CD14-positive monocyte (primary cell): ENCODE measurements at regions not wholly inside any gene's neighbourhood (a gene's known extent, or its start where the extent isn't known, plus 50 kb on each side); places are given as distances from the start of the nearest gene placed in this dataset.

ENCODE experiments used
- DNase-seq, 3 donors: peaks; one replicate each; pipeline ENCODE4 v3.0.0-alpha.2; 2011 to 2022
- H2AFZ ChIP-seq: 2 replicates; pipeline ENCODE4 v1.6.0; 2012; ENCODE audit warnings: mild to moderate bottlenecking, low read depth, low read length, inconsistent platforms; ENCODE audit not compliant: insufficient read depth, poor library complexity, severe bottlenecking
- H3K27ac ChIP-seq, 2 donors: 1 replicate in 1 of 2; 2 replicates in 1 of 2; pipeline ENCODE4 v1.5.1; 2012 to 2013; ENCODE audit warnings: low read length in 2 of 2, control low read depth in 1 of 2, inconsistent platforms in 1 of 2, low read depth in 1 of 2, mild to moderate bottlenecking in 1 of 2
- H3K27me3 ChIP-seq, 2 donors: one replicate each; pipeline versions ENCODE4 v1.6.0 to v1.6.1; 2011 to 2013; ENCODE audit warnings: low read length in 2 of 2; ENCODE audit not compliant: control insufficient read depth in 2 of 2, insufficient read depth in 2 of 2
- H3K36me3 ChIP-seq, 2 donors: replicated peaks in 1 of 2; 1 replicate in 1 of 2; 2 replicates in 1 of 2; pipeline versions ENCODE4 v1.5.1 to v1.6.1; 2012 to 2013; ENCODE audit warnings: low read length in 2 of 2, control low read depth in 1 of 2, inconsistent platforms in 1 of 2, mild to moderate bottlenecking in 1 of 2; ENCODE audit not compliant: insufficient read depth in 2 of 2, control insufficient read depth in 1 of 2
- H3K4me1 ChIP-seq, 2 donors: 1 replicate in 1 of 2; 2 replicates in 1 of 2; pipeline versions ENCODE4 v1.5.1 to v1.6.1; 2012 to 2013; ENCODE audit warnings: low read length in 2 of 2, control low read depth in 1 of 2, inconsistent platforms in 1 of 2, mild to moderate bottlenecking in 1 of 2, moderate library complexity in 1 of 2; ENCODE audit not compliant: insufficient read depth in 2 of 2, control insufficient read depth in 1 of 2
- H3K4me2 ChIP-seq: replicated peaks from 2 replicates; pipeline ENCODE3; 2012; ENCODE audit warnings: low read length, moderate library complexity, mild to moderate bottlenecking; ENCODE audit not compliant: poor library complexity, severe bottlenecking; ENCODE audit errors: extremely low read depth
- H3K4me3 ChIP-seq, 3 experiments: fragments of 200-600 bp in 1 of 3; sonication (generic) in 1 of 3; replicated peaks in 1 of 3; 1 replicate in 2 of 3; 2 replicates in 1 of 3; pipeline ENCODE4 v1.5.1; 2011 to 2013; ENCODE audit warnings: low read length in 3 of 3, mild to moderate bottlenecking in 3 of 3, control low read depth in 2 of 3, low read depth in 2 of 3, inconsistent platforms in 1 of 3, moderate library complexity in 1 of 3
- H3K79me2 ChIP-seq: 2 replicates; pipeline ENCODE4 v1.6.0; 2012; ENCODE audit warnings: mild to moderate bottlenecking, control low read depth, inconsistent platforms, low read length, moderate library complexity; ENCODE audit not compliant: insufficient read depth
- H3K9ac ChIP-seq: 2 replicates; pipeline ENCODE4 v1.6.0; 2017; ENCODE audit warnings: low read length, mild to moderate bottlenecking; ENCODE audit not compliant: insufficient read depth, poor library complexity, severe bottlenecking
- H3K9me3 ChIP-seq, 2 donors: replicated peaks in 1 of 2; 1 replicate in 1 of 2; 2 replicates in 1 of 2; pipeline versions ENCODE4 v1.5.1 to v1.6.1; 2012 to 2013; ENCODE audit warnings: low read length in 2 of 2, control low read depth in 1 of 2; ENCODE audit not compliant: control insufficient read depth in 1 of 2, insufficient read depth in 1 of 2
- H4K20me1 ChIP-seq: 2 replicates; pipeline ENCODE4 v1.6.0; 2012; ENCODE audit warnings: mild to moderate bottlenecking, low read length, control low read depth, moderate library complexity; ENCODE audit not compliant: insufficient read depth
- H3K27ac Mint-ChIP-seq, 7 donors: one replicate each; pipeline ENCODE4 v1.8.0; 2020; ENCODE audit warnings: mild to moderate bottlenecking in 7 of 7, mixed read lengths in 7 of 7, moderate library complexity in 6 of 7, inconsistent platforms in 2 of 7
- H3K27me3 Mint-ChIP-seq, 3 donors: one replicate each; pipeline ENCODE4 v1.8.0; 2021 to 2022; ENCODE audit warnings: low read depth in 3 of 3, mild to moderate bottlenecking in 3 of 3, mixed read lengths in 3 of 3, moderate library complexity in 3 of 3, inconsistent platforms in 1 of 3
- H3K36me3 Mint-ChIP-seq, 2 donors: one replicate each; pipeline ENCODE4 v1.8.0; 2020; ENCODE audit warnings: mixed read lengths in 2 of 2, inconsistent platforms in 1 of 2, mild to moderate bottlenecking in 1 of 2
- H3K4me1 Mint-ChIP-seq: one replicate; pipeline ENCODE4 v1.8.0; 2020; ENCODE audit warnings: mild to moderate bottlenecking, mixed read lengths
- H3K4me3 Mint-ChIP-seq, 2 donors: one replicate each; pipeline ENCODE4 v1.8.0; 2020; ENCODE audit warnings: mild to moderate bottlenecking in 2 of 2, mixed read lengths in 2 of 2, moderate library complexity in 1 of 2
- H3K9me3 Mint-ChIP-seq, 7 donors: one replicate each; pipeline ENCODE4 v1.8.0; 2020 to 2022; ENCODE audit warnings: mixed read lengths in 7 of 7, mild to moderate bottlenecking in 6 of 7, moderate library complexity in 6 of 7, inconsistent platforms in 2 of 7
- CTCF ChIP-seq: fragments of 200-600 bp; IDR thresholded peaks from one replicate; pipeline ENCODE4 v1.8.0; 2022; ENCODE audit warnings: antibody characterized with exemption, mild to moderate bottlenecking
- WGBS: methylation state at CpG from one replicate; pipeline ENCODE4 v1.1.5; 2013; ENCODE audit warnings: missing lambda C conversion rate; ENCODE audit not compliant: insufficient coverage; 5-methylcytosine and 5-hydroxymethylcytosine counted together
- intact Hi-C, 2 donors: fragments of 100-400 bp; cut with micrococcal nuclease; formaldehyde crosslinking; loops; one replicate each; pipeline versions ENCODE4 v1.15.0 to v1.15.1; 2023

GRCh38 chr11:95485115-95485900 lies 254.3 kb upstream of the SESN3 start:
- no peaks in the 10 kb centered on the region for H3K79me2 ChIP-seq
- no peak overlapping the region for H3K4me3 ChIP-seq
- 100% methylated on average over 1 of the region's 2 CpGs for WGBS
- no peak overlapping the region for H3K9ac ChIP-seq
- Mint-ChIP-seq H3K27ac (no peak overlapping the region), H3K27me3 (peaks cover 0 to 6% (median 0%) of the 10 kb centered on the region in 3 donors), H3K9me3 (peaks cover 2 to 15% (median 12%) of the 10 kb centered on the region in 7 donors), H3K4me1 (no peaks in the 10 kb centered on the region), H3K4me3 (no peak overlapping the region), H3K36me3 (no peaks in the 10 kb centered on the region)
- no peaks in the 10 kb centered on the region for H3K36me3 ChIP-seq
- peaks cover 0 to 3% of the 10 kb centered on the region in 2 donors for H3K9me3 ChIP-seq
- no peak overlapping the region for H2AFZ ChIP-seq
- intact Hi-C loops = no loop called here
- TF ChIP-seq CTCF = no peak
- DNase-seq = no peak
- no peak overlapping the region for H3K4me2 ChIP-seq
- H4K20me1 ChIP-seq = no peaks in the 10 kb centered on the region
- no peak overlapping the region for H3K27ac ChIP-seq
- no peaks in the 10 kb centered on the region for H3K27me3 ChIP-seq
- H3K4me1 ChIP-seq = no peaks in the 10 kb centered on the region

- intact Hi-C loops = no loop called here
- no peak overlapping the region for H3K4me3 Mint-ChIP-seq
- Histone ChIP-seq H4K20me1 (no peaks in the 10 kb centered on the region), H3K79me2 (no peaks in the 10 kb centered on the region), H2AFZ (no peak overlapping the region), H3K9me3 (peaks cover 0 to 3% of the 10 kb centered on the region in 2 donors), H3K27me3 (no peaks in the 10 kb centered on the region), H3K36me3 (no peaks in the 10 kb centered on the region), H3K4me1 (no peaks in the 10 kb centered on the region), H3K4me2 (no peak overlapping the region), H3K27ac (no peak overlapping the region), H3K9ac (no peak overlapping the region), H3K4me3 (no peak overlapping the region)
- WGBS = no CpG with 5 or more reads among the region's 4 CpGs
- TF ChIP-seq CTCF = no peak
- H3K4me1 Mint-ChIP-seq = no peaks in the 10 kb centered on the region
- no peak for DNase-seq
- peaks cover 0 to 6% (median 0%) of the 10 kb centered on the region in 3 donors for H3K27me3 Mint-ChIP-seq
- H3K36me3 Mint-ChIP-seq = no peaks in the 10 kb centered on the region
- H3K27ac Mint-ChIP-seq = no peak overlapping the region
- H3K9me3 Mint-ChIP-seq = peaks cover 4 to 16% (median 9%) of the 10 kb centered on the region in 7 donors
These were observed 252.3 kb upstream of the SESN3 start for GRCh38 chr11:95483339-95483738.
